GM19043 (cell line): ENCODE measurements at regions not wholly inside any gene's neighbourhood (a gene's known extent, or its start where the extent isn't known, plus 50 kb on each side); places are given as distances from the start of the nearest gene placed in this dataset.

Experiments used
- ATAC-seq: cut with Tn5 transposase; IDR thresholded peaks from one replicate; pipeline ENCODE4 v1.9.1; 2021; ENCODE audit warnings: low read depth; ENCODE audit not compliant: unreplicated experiment

- no peak for ATAC-seq
Observed at GRCh38 chr6:130755368-130756034, 71.7 kb upstream of the SMLR1 start.

GRCh38 chr6:130756824-130757223 lies 70.4 kb upstream of the SMLR1 start:
- ATAC-seq, result no peak

GRCh38 chr6:130758813-130759212 lies 68.4 kb upstream of the SMLR1 start:
- no peak for ATAC-seq

- no peak for ATAC-seq
Observed at GRCh38 chr6:130760006-130760405, 67.2 kb upstream of the SMLR1 start.

GRCh38 chr6:130761286-130761685 lies 65.9 kb upstream of the SMLR1 start:
- no peak for ATAC-seq

- no peak for ATAC-seq
Observed at GRCh38 chr6:130765181-130765727, 62.0 kb upstream of the SMLR1 start.

- ATAC-seq, result no peak
Observed at GRCh38 chr6:130766239-130767144, 60.7 kb upstream of the SMLR1 start.

GRCh38 chr6:130769861-130770260 lies 57.3 kb upstream of the SMLR1 start:
- ATAC-seq, result no peak

GRCh38 chr6:130771741-130772140 lies 55.5 kb upstream of the SMLR1 start:
- no peak for ATAC-seq

- ATAC-seq, result no peak
Observed at GRCh38 chr6:130773860-130774259, 53.3 kb upstream of the SMLR1 start.

GRCh38 chr6:130775411-130776012 lies 51.7 kb upstream of the SMLR1 start:
- ATAC-seq, result no peak

GRCh38 chr6:130776287-130776925 lies 50.8 kb upstream of the SMLR1 start:
- peak; percentile 90 for ATAC-seq
